ENCODE measurements at regions not wholly inside any gene's neighbourhood (a gene's known extent, or its start where the extent isn't known, plus 50 kb on each side); places are given as distances from the start of the nearest gene placed in this dataset.

- no peak overlapping the region for H3K4me3 ChIP-seq (ENCODE audit: low read length)
- no peaks in the 10 kb centered on the region for H3K9me3 ChIP-seq (ENCODE audit: insufficient read depth, low read depth, low read length)
- H3K27ac ChIP-seq (ENCODE audit: low read depth, low read length), result no peak overlapping the region
- no peaks in the 10 kb centered on the region for H3K27me3 ChIP-seq (ENCODE audit: insufficient read depth, low read length)
- no peak overlapping the region for H3K9ac ChIP-seq (ENCODE audit: low read depth, low read length)
- no peaks in the 10 kb centered on the region for H3K36me3 ChIP-seq (ENCODE audit: insufficient read depth, low read length)
- WGBS, result 87% methylated on average over 8 of the region's 8 CpGs
- H3K4me1 ChIP-seq (ENCODE audit: insufficient read depth, low read length), result no peaks in the 10 kb centered on the region
Observed at GRCh38 chr16:79717333-79718137, 117.0 kb upstream of the MAF start.

GRCh38 chr16:79716645-79717332 is 116.3 kb upstream of the MAF start:
- no peak overlapping the region for H3K9ac ChIP-seq (ENCODE audit: low read depth, low read length)

GRCh38 chr16:79715061-79715460 is 114.5 kb upstream of the MAF start:
- no peak overlapping the region for H3K4me3 ChIP-seq (ENCODE audit: low read length)
- no peaks in the 10 kb centered on the region for H3K9me3 ChIP-seq (ENCODE audit: insufficient read depth, low read depth, low read length)
- H3K27ac ChIP-seq (ENCODE audit: low read depth, low read length), result no peak overlapping the region
- no peaks in the 10 kb centered on the region for H3K27me3 ChIP-seq (ENCODE audit: insufficient read depth, low read length)
- 92% methylated on average over 4 of the region's 4 CpGs for WGBS
- H3K36me3 ChIP-seq (ENCODE audit: insufficient read depth, low read length), result no peaks in the 10 kb centered on the region
- H3K9ac ChIP-seq (ENCODE audit: low read depth, low read length), result no peak overlapping the region
- H3K4me1 ChIP-seq (ENCODE audit: insufficient read depth, low read length), result no peaks in the 10 kb centered on the region

More at GRCh38 chr16:79716645-79717332, 116.3 kb upstream of the MAF start:
- no peaks in the 10 kb centered on the region for H3K9me3 ChIP-seq (ENCODE audit: insufficient read depth, low read depth, low read length)
- no peak overlapping the region for H3K4me3 ChIP-seq (ENCODE audit: low read length)
- no peak overlapping the region for H3K27ac ChIP-seq (ENCODE audit: low read depth, low read length)
- no peaks in the 10 kb centered on the region for H3K4me1 ChIP-seq (ENCODE audit: insufficient read depth, low read length)
- no peaks in the 10 kb centered on the region for H3K36me3 ChIP-seq (ENCODE audit: insufficient read depth, low read length)
- H3K27me3 ChIP-seq (ENCODE audit: insufficient read depth, low read length), result no peaks in the 10 kb centered on the region
- WGBS, result 94% methylated on average over 7 of the region's 7 CpGs

GRCh38 chr16:79714440-79714839 is 113.9 kb upstream of the MAF start:
- H3K27me3 ChIP-seq (ENCODE audit: insufficient read depth, low read length), result no peaks in the 10 kb centered on the region
- no peak overlapping the region for H3K27ac ChIP-seq (ENCODE audit: low read depth, low read length)
- H3K9me3 ChIP-seq (ENCODE audit: insufficient read depth, low read depth, low read length), result no peaks in the 10 kb centered on the region
- H3K9ac ChIP-seq (ENCODE audit: low read depth, low read length), result no peak overlapping the region
- no CpG with 5 or more reads among the region's 1 CpG for WGBS
- no peaks in the 10 kb centered on the region for H3K4me1 ChIP-seq (ENCODE audit: insufficient read depth, low read length)
- no peaks in the 10 kb centered on the region for H3K36me3 ChIP-seq (ENCODE audit: insufficient read depth, low read length)
- H3K4me3 ChIP-seq (ENCODE audit: low read length), result no peak overlapping the region

GRCh38 chr16:79713609-79714309 is 113.2 kb upstream of the MAF start:
- H3K9me3 ChIP-seq (ENCODE audit: insufficient read depth, low read depth, low read length), result no peaks in the 10 kb centered on the region
- H3K36me3 ChIP-seq (ENCODE audit: insufficient read depth, low read length), result no peaks in the 10 kb centered on the region
- no peaks in the 10 kb centered on the region for H3K4me1 ChIP-seq (ENCODE audit: insufficient read depth, low read length)
- H3K27ac ChIP-seq (ENCODE audit: low read depth, low read length), result no peak overlapping the region
- H3K4me3 ChIP-seq (ENCODE audit: low read length), result no peak overlapping the region
- H3K27me3 ChIP-seq (ENCODE audit: insufficient read depth, low read length), result no peaks in the 10 kb centered on the region
- H3K9ac ChIP-seq (ENCODE audit: low read depth, low read length), result no peak overlapping the region
- WGBS, result 96% methylated on average over 5 of the region's 6 CpGs

- no peaks in the 10 kb centered on the region for H3K4me1 ChIP-seq (ENCODE audit: insufficient read depth, low read length)
- no peak overlapping the region for H3K4me3 ChIP-seq (ENCODE audit: low read length)
- no peak overlapping the region for H3K27ac ChIP-seq (ENCODE audit: low read depth, low read length)
- no peaks in the 10 kb centered on the region for H3K27me3 ChIP-seq (ENCODE audit: insufficient read depth, low read length)
- H3K9ac ChIP-seq (ENCODE audit: low read depth, low read length), result no peak overlapping the region
- H3K36me3 ChIP-seq (ENCODE audit: insufficient read depth, low read length), result no peaks in the 10 kb centered on the region
- 91% methylated on average over 4 of the region's 4 CpGs for WGBS
- no peaks in the 10 kb centered on the region for H3K9me3 ChIP-seq (ENCODE audit: insufficient read depth, low read depth, low read length)
Observed at GRCh38 chr16:79712276-79712675, 111.7 kb upstream of the MAF start.

- 91% methylated on average over 6 of the region's 6 CpGs for WGBS
- Histone ChIP-seq H3K4me3 (ENCODE audit: low read length) (no peak overlapping the region), H3K9ac (ENCODE audit: low read depth, low read length) (no peak overlapping the region), H3K9me3 (ENCODE audit: insufficient read depth, low read depth, low read length) (no peaks in the 10 kb centered on the region), H3K27me3 (ENCODE audit: insufficient read depth, low read length) (no peaks in the 10 kb centered on the region), H3K4me1 (ENCODE audit: insufficient read depth, low read length) (no peaks in the 10 kb centered on the region), H3K36me3 (ENCODE audit: insufficient read depth, low read length) (no peaks in the 10 kb centered on the region), H3K27ac (ENCODE audit: low read depth, low read length) (no peak overlapping the region)
Observed at GRCh38 chr16:79707876-79708275, 107.3 kb upstream of the MAF start.

- Histone ChIP-seq H3K9ac (ENCODE audit: low read depth, low read length) (no peak overlapping the region), H3K4me3 (ENCODE audit: low read length) (no peak overlapping the region), H3K27ac (ENCODE audit: low read depth, low read length) (no peak overlapping the region), H3K4me1 (ENCODE audit: insufficient read depth, low read length) (no peaks in the 10 kb centered on the region), H3K36me3 (ENCODE audit: insufficient read depth, low read length) (no peaks in the 10 kb centered on the region), H3K9me3 (ENCODE audit: insufficient read depth, low read depth, low read length) (no peaks in the 10 kb centered on the region), H3K27me3 (ENCODE audit: insufficient read depth, low read length) (no peaks in the 10 kb centered on the region)
- 89% methylated on average over 1 of the region's 1 CpG for WGBS
Observed at GRCh38 chr16:79703066-79703465, 102.5 kb upstream of the MAF start.

- Histone ChIP-seq H3K9me3 (ENCODE audit: insufficient read depth, low read depth, low read length) (peaks cover 2% of the 10 kb centered on the region; the same call in 1 of the 2 replicates), H3K27me3 (ENCODE audit: insufficient read depth, low read length) (no peaks in the 10 kb centered on the region), H3K36me3 (ENCODE audit: insufficient read depth, low read length) (no peaks in the 10 kb centered on the region), H3K4me1 (ENCODE audit: insufficient read depth, low read length) (no peaks in the 10 kb centered on the region), H3K9ac (ENCODE audit: low read depth, low read length) (no peak overlapping the region), H3K4me3 (ENCODE audit: low read length) (no peak overlapping the region), H3K27ac (ENCODE audit: low read depth, low read length) (no peak overlapping the region)
- WGBS, result 92% methylated on average over 5 of the region's 5 CpGs
Observed at GRCh38 chr16:79698341-79698753, 97.8 kb upstream of the MAF start.

GRCh38 chr16:79697562-79698112 is 97.1 kb upstream of the MAF start:
- no peak overlapping the region for H3K27ac ChIP-seq (ENCODE audit: low read depth, low read length)
- no peaks in the 10 kb centered on the region for H3K4me1 ChIP-seq (ENCODE audit: insufficient read depth, low read length)
- H3K27me3 ChIP-seq (ENCODE audit: insufficient read depth, low read length), result no peaks in the 10 kb centered on the region
- peaks cover 3% of the 10 kb centered on the region; the same call in 1 of the 2 replicates for H3K9me3 ChIP-seq (ENCODE audit: insufficient read depth, low read depth, low read length)
- H3K9ac ChIP-seq (ENCODE audit: low read depth, low read length), result no peak overlapping the region
- no peak overlapping the region for H3K4me3 ChIP-seq (ENCODE audit: low read length)
- no peaks in the 10 kb centered on the region for H3K36me3 ChIP-seq (ENCODE audit: insufficient read depth, low read length)

- Histone ChIP-seq H3K4me1 (ENCODE audit: insufficient read depth, low read length) (no peaks in the 10 kb centered on the region), H3K9ac (ENCODE audit: low read depth, low read length) (no peak overlapping the region), H3K9me3 (ENCODE audit: insufficient read depth, low read depth, low read length) (peaks cover 3% of the 10 kb centered on the region; the same call in 1 of the 2 replicates), H3K36me3 (ENCODE audit: insufficient read depth, low read length) (no peaks in the 10 kb centered on the region), H3K27ac (ENCODE audit: low read depth, low read length) (no peak overlapping the region), H3K4me3 (ENCODE audit: low read length) (no peak overlapping the region), H3K27me3 (ENCODE audit: insufficient read depth, low read length) (no peaks in the 10 kb centered on the region)
- 96% methylated on average over 5 of the region's 5 CpGs for WGBS
Observed at GRCh38 chr16:79691007-79691406, 90.5 kb upstream of the MAF start.
